ENCODE measurements at regions not wholly inside any gene's neighbourhood (a gene's known extent, or its start where the extent isn't known, plus 50 kb on each side); places are given as distances from the start of the nearest gene placed in this dataset.

GRCh38 chr5:44714871-44715561, 93.7 kb upstream of the MRPS30 start:
- Mint-ChIP-seq H3K27ac (no peak overlapping the region), H3K4me3 (no peak overlapping the region), H3K9me3 (no peaks in the 10 kb centered on the region), H3K4me1 (no peaks in the 10 kb centered on the region), H3K36me3 (ENCODE audit: low read depth) (no peaks in the 10 kb centered on the region), H3K27me3 (no peaks in the 10 kb centered on the region)
- ChIA-PET POLR2A (no interaction called here), CTCF (no interaction called here)
- TF ChIP-seq CTCF (IDR thresholded peaks at IDR 0.05), result no peak
- intact Hi-C loops (cut with micrococcal nuclease), result no loop called here
- ATAC-seq (ENCODE audit: low read depth) (no peak), DNase-seq (no peak)

GRCh38 chr5:44713446-44713845, 95.3 kb upstream of the MRPS30 start:
- intact Hi-C loops (cut with micrococcal nuclease), result no loop called here
- ATAC-seq (ENCODE audit: low read depth) (no peak), DNase-seq (no peak)
- Mint-ChIP-seq H3K36me3 (ENCODE audit: low read depth) (no peaks in the 10 kb centered on the region), H3K27ac (no peak overlapping the region), H3K4me3 (no peak overlapping the region), H3K27me3 (no peaks in the 10 kb centered on the region), H3K4me1 (no peaks in the 10 kb centered on the region), H3K9me3 (no peaks in the 10 kb centered on the region)
- CTCF ChIA-PET, result no interaction called here
- POLR2A ChIA-PET, result no interaction called here
- no peak for TF ChIP-seq CTCF (IDR thresholded peaks at IDR 0.05)

GRCh38 chr5:44711901-44712300, 96.8 kb upstream of the MRPS30 start:
- POLR2A ChIA-PET, result no interaction called here
- no peak for TF ChIP-seq CTCF (IDR thresholded peaks at IDR 0.05)

GRCh38 chr5:44708602-44709001, 100.1 kb upstream of the MRPS30 start:
- DNase-seq, result no peak
- intact Hi-C loops (cut with micrococcal nuclease), result no loop called here
- TF ChIP-seq CTCF (IDR thresholded peaks at IDR 0.05), result no peak
- Mint-ChIP-seq H3K9me3 (no peaks in the 10 kb centered on the region), H3K4me3 (no peak overlapping the region), H3K27me3 (no peaks in the 10 kb centered on the region), H3K4me1 (no peaks in the 10 kb centered on the region), H3K36me3 (ENCODE audit: low read depth) (no peaks in the 10 kb centered on the region), H3K27ac (no peak overlapping the region)
- POLR2A ChIA-PET, result no interaction called here
- no peak for ATAC-seq (ENCODE audit: low read depth)
- CTCF ChIA-PET, result no interaction called here

More at GRCh38 chr5:44711901-44712300, 96.8 kb upstream of the MRPS30 start:
- Mint-ChIP-seq H3K27ac (no peak overlapping the region), H3K4me3 (no peak overlapping the region), H3K27me3 (no peaks in the 10 kb centered on the region), H3K36me3 (ENCODE audit: low read depth) (no peaks in the 10 kb centered on the region), H3K4me1 (no peaks in the 10 kb centered on the region), H3K9me3 (no peaks in the 10 kb centered on the region)
- CTCF ChIA-PET, result no interaction called here
- ATAC-seq (ENCODE audit: low read depth), result no peak
- intact Hi-C loops (cut with micrococcal nuclease), result no loop called here
- no peak for DNase-seq

- no peak for DNase-seq
- CTCF ChIA-PET, result no interaction called here
- H3K36me3 Mint-ChIP-seq (ENCODE audit: low read depth), result no peaks in the 10 kb centered on the region
- ATAC-seq (ENCODE audit: low read depth), result no peak
- no peaks in the 10 kb centered on the region for H3K27me3 Mint-ChIP-seq
- intact Hi-C loops (cut with micrococcal nuclease), result no loop called here
- no peaks in the 10 kb centered on the region for H3K9me3 Mint-ChIP-seq
- no peaks in the 10 kb centered on the region for H3K4me1 Mint-ChIP-seq
- POLR2A ChIA-PET, result no interaction called here
- H3K27ac Mint-ChIP-seq, result no peak overlapping the region
- no peak for TF ChIP-seq CTCF (IDR thresholded peaks at IDR 0.05)
- no peak overlapping the region for H3K4me3 Mint-ChIP-seq
Observed at GRCh38 chr5:44707721-44708120, 101.0 kb upstream of the MRPS30 start.

Measured in activated B cell treated with CpG ODN at 0.5 μM for 24 hours (primary cell).